Activated CD4-positive, alpha-beta T cell treated with anti-CD3 and anti-CD28 coated beads, Interleukin-2, amount 10 ng/mL, durations not matched to agents 7 days and 5 days (primary cell): ENCODE measurements at regions not wholly inside any gene's neighbourhood (a gene's known extent, or its start where the extent isn't known, plus 50 kb on each side); places are given as distances from the start of the nearest gene placed in this dataset.

Experiments
- CTCF ChIA-PET: fragments of 350-600 bp; sonication (Branson Sonifier 250); formaldehyde crosslinking; loops from one replicate; lab custom pipeline; 2021; ENCODE audit warnings: antibody characterized with exemption; lab: Charles Lee
- POLR2A ChIA-PET: fragments of 350-600 bp; sonication (Branson Sonifier 250); formaldehyde crosslinking; loops from one replicate; lab custom pipeline; 2021; ENCODE audit warnings: antibody characterized with exemption; lab: Charles Lee
- DNase-seq: peaks from one replicate; pipeline ENCODE4 v3.0.0-alpha.2; 2020
- H3K27ac Mint-ChIP-seq: one replicate; pipeline ENCODE4 v1.8.0; 2021; ENCODE audit warnings: mild to moderate bottlenecking, moderate library complexity, mixed read lengths
- H3K27me3 Mint-ChIP-seq: one replicate; pipeline ENCODE4 v1.8.0; 2021; ENCODE audit warnings: mixed read lengths
- H3K36me3 Mint-ChIP-seq: one replicate; pipeline ENCODE4 v1.8.0; 2021; ENCODE audit warnings: low read depth, mixed read lengths
- H3K4me1 Mint-ChIP-seq: one replicate; pipeline ENCODE4 v1.8.0; 2021; ENCODE audit warnings: mixed read lengths
- H3K4me3 Mint-ChIP-seq: one replicate; pipeline ENCODE4 v1.8.0; 2021; ENCODE audit warnings: mild to moderate bottlenecking, moderate library complexity, mixed read lengths
- H3K9me3 Mint-ChIP-seq: one replicate; pipeline ENCODE4 v1.8.0; 2021; ENCODE audit warnings: mixed read lengths

GRCh38 chr6:128642132-128642531 is 121.7 kb upstream of the PTPRK start:
- ChIA-PET POLR2A (no interaction called here), CTCF (interaction anchor here (1.1 kb wide), 1 partner anchor 11 kb away, joined by 3 read pairs; no protein-coding TSS in a partner anchor)
- Mint-ChIP-seq H3K4me3 (no peak overlapping the region), H3K27me3 (no peaks in the 10 kb centered on the region), H3K4me1 (no peaks in the 10 kb centered on the region), H3K27ac (no peak overlapping the region), H3K36me3 (no peaks in the 10 kb centered on the region), H3K9me3 (no peaks in the 10 kb centered on the region)
- DNase-seq, result no peak

DNA sequence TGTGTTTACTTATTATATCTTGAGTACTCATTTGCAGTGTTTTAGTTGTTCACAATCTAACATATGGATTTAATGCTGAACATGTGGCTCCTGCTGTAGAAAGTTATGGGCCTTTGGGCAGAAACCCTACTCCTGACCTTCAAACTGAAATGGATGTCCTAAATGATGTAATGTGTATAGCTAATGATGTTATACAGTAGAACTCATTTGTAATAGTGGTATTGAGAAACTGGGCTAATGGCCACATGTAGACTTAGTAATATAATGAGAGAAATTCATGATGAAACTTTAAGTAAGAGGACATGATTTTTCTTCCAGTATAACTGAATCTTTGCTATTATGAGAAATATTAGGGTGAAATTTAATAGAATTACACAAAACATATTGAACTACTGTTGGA is 121.3 kb upstream of the PTPRK start:
- POLR2A ChIA-PET, result no interaction called here
- no peak for DNase-seq
- no peaks in the 10 kb centered on the region for H3K4me1 Mint-ChIP-seq
- H3K4me3 Mint-ChIP-seq, result no peak overlapping the region
- H3K36me3 Mint-ChIP-seq, result no peaks in the 10 kb centered on the region
- no peak overlapping the region for H3K27ac Mint-ChIP-seq
- H3K9me3 Mint-ChIP-seq, result no peaks in the 10 kb centered on the region
- no peaks in the 10 kb centered on the region for H3K27me3 Mint-ChIP-seq
- CTCF ChIA-PET, result no interaction called here

DNA sequence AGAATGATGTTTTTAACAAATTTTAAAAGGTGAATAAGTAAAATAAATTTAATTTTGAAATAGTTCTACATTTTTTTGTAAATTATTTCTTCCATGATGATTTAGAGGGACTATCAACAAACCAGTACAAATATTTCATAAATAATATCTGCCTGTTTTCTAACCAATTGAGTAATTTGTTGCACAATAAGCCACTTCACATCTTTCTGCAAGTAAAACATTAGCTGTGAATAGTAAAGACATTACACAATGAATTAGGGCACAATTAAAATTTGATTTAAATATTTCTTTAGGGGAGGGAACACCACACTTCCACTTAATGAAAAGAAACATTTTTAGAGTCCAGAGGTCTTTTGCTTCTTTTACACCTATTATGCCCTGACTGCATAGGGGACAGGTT is 118.4 kb upstream of the PTPRK start:
- no peak overlapping the region for H3K4me3 Mint-ChIP-seq
- H3K27ac Mint-ChIP-seq, result no peak overlapping the region
- peaks cover 2% of the 10 kb centered on the region for H3K27me3 Mint-ChIP-seq
- CTCF ChIA-PET, result no interaction called here
- DNase-seq, result no peak
- H3K4me1 Mint-ChIP-seq, result no peaks in the 10 kb centered on the region
- no peaks in the 10 kb centered on the region for H3K9me3 Mint-ChIP-seq
- H3K36me3 Mint-ChIP-seq, result no peaks in the 10 kb centered on the region
- POLR2A ChIA-PET, result no interaction called here

DNA sequence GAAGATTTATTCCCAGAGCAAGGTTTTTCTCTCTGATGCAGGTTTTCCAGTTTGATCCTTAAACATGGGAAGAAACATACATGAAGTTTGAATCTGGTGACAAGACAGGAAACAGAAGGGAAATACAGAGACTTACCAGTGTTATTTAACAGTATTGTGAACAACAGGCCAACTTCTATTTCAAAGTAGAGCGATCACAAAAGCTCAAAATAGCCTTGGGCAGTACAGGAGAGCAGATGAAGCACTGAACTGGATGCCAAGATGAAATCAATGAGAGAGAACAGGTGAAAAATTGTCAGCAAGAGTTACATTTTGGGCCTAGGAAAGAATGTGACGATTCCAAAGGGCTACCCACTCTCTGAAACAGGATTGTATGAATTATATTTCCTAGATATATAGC is 114.8 kb upstream of the PTPRK start:
- Mint-ChIP-seq H3K4me1 (no peaks in the 10 kb centered on the region), H3K27ac (no peak overlapping the region), H3K36me3 (no peaks in the 10 kb centered on the region), H3K4me3 (no peak overlapping the region), H3K9me3 (no peaks in the 10 kb centered on the region), H3K27me3 (peaks cover 2% of the 10 kb centered on the region)
- no peak for DNase-seq
- CTCF ChIA-PET, result no interaction called here
- POLR2A ChIA-PET, result no interaction called here

DNA sequence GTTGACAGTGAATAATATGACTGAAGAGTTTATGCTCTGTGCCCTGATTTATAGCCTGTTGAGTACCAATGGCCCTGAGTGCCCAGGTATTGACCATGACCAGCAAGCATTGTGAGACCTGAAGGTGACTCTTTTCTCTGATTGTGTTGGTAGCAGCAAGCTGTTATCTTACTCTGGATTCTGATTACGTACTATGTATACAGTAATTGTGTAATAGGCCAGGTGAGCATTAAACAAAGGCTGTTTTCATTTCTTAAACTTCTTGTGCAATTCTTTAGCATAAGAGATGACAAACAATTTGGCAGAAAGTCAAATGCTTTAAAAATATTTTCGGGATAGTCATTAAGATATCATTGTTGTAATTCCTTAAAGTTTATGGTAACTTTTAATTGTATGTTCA is 111.7 kb upstream of the PTPRK start:
- Mint-ChIP-seq H3K4me3 (no peak overlapping the region), H3K27me3 (peaks cover 2% of the 10 kb centered on the region), H3K36me3 (no peaks in the 10 kb centered on the region), H3K27ac (no peak overlapping the region), H3K9me3 (no peaks in the 10 kb centered on the region), H3K4me1 (no peaks in the 10 kb centered on the region)
- ChIA-PET CTCF (no interaction called here), POLR2A (no interaction called here)
- no peak for DNase-seq

DNA sequence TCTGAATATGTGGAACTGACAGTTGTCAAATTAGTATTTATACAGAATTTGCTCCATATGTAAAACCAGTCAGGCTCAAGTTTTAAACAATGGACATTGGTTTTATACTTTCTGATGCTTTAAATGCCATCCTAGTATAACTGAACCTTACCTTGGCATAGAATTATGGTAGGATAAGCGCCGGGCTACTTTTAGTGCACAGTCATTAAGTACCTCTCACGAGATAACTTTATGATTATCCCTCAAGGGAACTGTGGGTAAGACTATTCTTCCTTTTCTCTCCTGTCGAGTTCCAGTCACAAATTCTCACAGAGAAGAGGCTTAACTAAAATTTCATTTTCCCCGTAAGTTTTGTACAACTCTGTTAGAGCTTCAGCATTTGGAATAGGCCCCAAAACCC is 110.6 kb upstream of the PTPRK start:
- Mint-ChIP-seq H3K27ac (no peak overlapping the region), H3K36me3 (no peaks in the 10 kb centered on the region), H3K27me3 (peaks cover 2% of the 10 kb centered on the region), H3K4me3 (no peak overlapping the region), H3K4me1 (no peaks in the 10 kb centered on the region), H3K9me3 (no peaks in the 10 kb centered on the region)
- no peak for DNase-seq
- CTCF ChIA-PET, result no interaction called here
- POLR2A ChIA-PET, result no interaction called here

DNA sequence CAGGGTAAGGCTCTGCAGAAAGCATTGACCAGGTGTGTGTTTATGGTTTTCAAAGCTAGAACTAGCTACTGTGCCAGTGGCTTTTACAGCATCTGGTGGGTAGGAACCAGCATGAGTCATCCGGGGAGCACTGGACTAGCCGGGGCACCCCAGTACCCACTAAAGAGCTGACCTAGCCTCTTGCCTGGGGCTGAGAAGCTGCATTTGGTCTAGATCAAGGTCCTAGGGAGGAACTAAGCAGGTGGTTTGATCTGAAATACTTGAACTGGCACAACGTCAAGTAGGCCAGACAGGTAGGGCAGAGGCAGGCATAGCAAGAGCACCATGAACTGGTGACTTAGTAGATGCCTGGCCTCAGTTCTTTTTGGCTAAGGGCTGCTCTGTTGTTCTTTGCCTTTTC is 109.8 kb upstream of the PTPRK start:
- no peak for DNase-seq
- no peaks in the 10 kb centered on the region for H3K36me3 Mint-ChIP-seq
- no peak overlapping the region for H3K27ac Mint-ChIP-seq
- H3K4me3 Mint-ChIP-seq, result no peak overlapping the region
- POLR2A ChIA-PET, result interaction anchor here (0.6 kb wide), 1 partner anchor 11 kb away, joined by 3 read pairs; no protein-coding TSS in a partner anchor
- CTCF ChIA-PET, result interaction anchor here (0.5 to 1.1 kb wide), 3 partner anchors 24 to 787 kb away, joined by 3 read pairs; no protein-coding TSS in a partner anchor
- H3K27me3 Mint-ChIP-seq, result no peaks in the 10 kb centered on the region
- H3K9me3 Mint-ChIP-seq, result no peaks in the 10 kb centered on the region
- no peaks in the 10 kb centered on the region for H3K4me1 Mint-ChIP-seq

DNA sequence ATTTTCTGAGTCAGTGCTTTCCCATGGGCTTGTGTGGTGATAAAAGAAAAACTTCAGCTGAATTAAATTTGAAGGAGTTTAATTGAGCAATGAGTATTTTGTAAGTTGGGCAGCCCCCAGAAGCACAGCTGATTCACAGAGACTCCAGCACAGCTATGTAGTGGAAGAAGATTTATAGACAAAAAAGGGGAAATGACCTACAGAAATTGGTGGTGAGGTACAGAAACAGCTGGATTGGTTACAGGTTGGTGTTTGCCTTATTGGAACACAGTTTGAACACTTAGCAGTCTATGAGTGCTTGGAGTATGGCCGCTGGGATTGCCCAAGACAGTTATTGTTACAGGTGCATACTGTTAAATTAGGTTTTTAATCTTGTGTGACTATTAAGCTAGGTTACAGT is 96.9 kb upstream of the PTPRK start:
- Mint-ChIP-seq H3K4me1 (no peaks in the 10 kb centered on the region), H3K9me3 (peaks cover 7% of the 10 kb centered on the region), H3K4me3 (no peak overlapping the region), H3K36me3 (no peaks in the 10 kb centered on the region), H3K27me3 (no peaks in the 10 kb centered on the region), H3K27ac (no peak overlapping the region)
- no peak for DNase-seq
- ChIA-PET CTCF (interaction anchor here (0.6 kb wide), 1 partner anchor 140 kb away, joined by 3 read pairs; no protein-coding TSS in a partner anchor), POLR2A (no interaction called here)

GRCh38 chr6:128616342-128616741 is 95.9 kb upstream of the PTPRK start:
- peaks cover 7% of the 10 kb centered on the region for H3K9me3 Mint-ChIP-seq
- no peak for DNase-seq
- no peaks in the 10 kb centered on the region for H3K36me3 Mint-ChIP-seq
- POLR2A ChIA-PET, result no interaction called here
- no peak overlapping the region for H3K27ac Mint-ChIP-seq
- H3K27me3 Mint-ChIP-seq, result no peaks in the 10 kb centered on the region
- CTCF ChIA-PET, result no interaction called here
- H3K4me3 Mint-ChIP-seq, result no peak overlapping the region
- no peaks in the 10 kb centered on the region for H3K4me1 Mint-ChIP-seq

DNA sequence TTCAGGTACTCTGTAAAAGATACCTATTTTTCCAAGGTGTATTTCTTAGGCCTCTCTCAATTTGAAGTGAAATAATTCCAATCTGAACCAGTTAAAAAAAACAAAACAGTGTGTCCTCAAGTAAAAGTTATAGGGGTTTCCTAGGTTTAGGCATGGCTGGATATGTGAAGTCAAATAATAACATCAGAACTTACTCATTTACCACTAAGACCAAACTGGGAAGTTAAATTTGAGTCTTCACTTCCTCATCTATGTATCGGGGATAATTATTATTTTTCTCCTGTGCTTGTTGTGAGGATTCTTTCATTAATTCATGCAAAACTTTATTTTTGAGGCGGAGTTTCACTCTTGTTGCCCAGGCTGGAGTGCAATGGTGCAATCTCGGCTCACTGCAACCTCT is 86.2 kb upstream of the PTPRK start:
- POLR2A ChIA-PET, result no interaction called here

DNA sequence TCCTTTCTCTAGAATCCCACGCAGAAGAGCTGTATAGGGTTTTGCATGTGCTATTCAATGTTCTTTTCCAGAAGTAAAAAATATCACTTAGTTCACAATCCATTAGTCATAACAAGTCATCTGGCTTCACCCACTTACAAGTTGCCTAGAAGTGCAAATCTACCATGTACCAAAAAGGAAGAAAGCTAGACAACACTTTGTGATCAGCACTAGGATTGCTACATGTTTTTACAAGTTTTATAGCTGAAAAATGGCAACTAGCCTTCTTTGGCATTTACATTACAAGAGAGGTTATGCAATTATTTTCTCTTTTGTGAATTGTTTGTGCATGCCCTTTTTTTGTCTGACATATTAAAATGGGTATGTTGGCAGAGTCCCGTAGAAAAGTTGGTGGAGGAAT is 85.6 kb upstream of the PTPRK start:
- DNase-seq, result no peak
- ChIA-PET POLR2A (no interaction called here), CTCF (interaction anchor here (0.9 kb wide), 1 partner anchor 24 kb away, joined by 3 read pairs; no protein-coding TSS in a partner anchor)
- no peak overlapping the region for H3K4me3 Mint-ChIP-seq
- no peaks in the 10 kb centered on the region for H3K36me3 Mint-ChIP-seq
- H3K27me3 Mint-ChIP-seq, result no peaks in the 10 kb centered on the region
- H3K9me3 Mint-ChIP-seq, result no peaks in the 10 kb centered on the region
- no peak overlapping the region for H3K27ac Mint-ChIP-seq
- no peaks in the 10 kb centered on the region for H3K4me1 Mint-ChIP-seq

More for the DNA sequence above, 86.2 kb upstream of the PTPRK start:
- H3K36me3 Mint-ChIP-seq, result no peaks in the 10 kb centered on the region
- no peaks in the 10 kb centered on the region for H3K27me3 Mint-ChIP-seq
- CTCF ChIA-PET, result no interaction called here
- no peak for DNase-seq
- no peaks in the 10 kb centered on the region for H3K9me3 Mint-ChIP-seq
- no peak overlapping the region for H3K4me3 Mint-ChIP-seq
- H3K27ac Mint-ChIP-seq, result no peak overlapping the region
- no peaks in the 10 kb centered on the region for H3K4me1 Mint-ChIP-seq

- H3K27me3 Mint-ChIP-seq, result peaks cover 7% of the 10 kb centered on the region
- CTCF ChIA-PET, result interaction anchor here (0.7 kb wide), 1 partner anchor 108 kb away, joined by 3 read pairs; no protein-coding TSS in a partner anchor
- no peak overlapping the region for H3K27ac Mint-ChIP-seq
- H3K4me3 Mint-ChIP-seq, result no peak overlapping the region
- POLR2A ChIA-PET, result no interaction called here
- peaks cover 3% of the 10 kb centered on the region for H3K9me3 Mint-ChIP-seq
- DNase-seq, result no peak
- no peaks in the 10 kb centered on the region for H3K36me3 Mint-ChIP-seq
- peaks cover 9% of the 10 kb centered on the region for H3K4me1 Mint-ChIP-seq
Measured at GRCh38 chr6:128601060-128601459, 80.7 kb upstream of the PTPRK start.

DNA sequence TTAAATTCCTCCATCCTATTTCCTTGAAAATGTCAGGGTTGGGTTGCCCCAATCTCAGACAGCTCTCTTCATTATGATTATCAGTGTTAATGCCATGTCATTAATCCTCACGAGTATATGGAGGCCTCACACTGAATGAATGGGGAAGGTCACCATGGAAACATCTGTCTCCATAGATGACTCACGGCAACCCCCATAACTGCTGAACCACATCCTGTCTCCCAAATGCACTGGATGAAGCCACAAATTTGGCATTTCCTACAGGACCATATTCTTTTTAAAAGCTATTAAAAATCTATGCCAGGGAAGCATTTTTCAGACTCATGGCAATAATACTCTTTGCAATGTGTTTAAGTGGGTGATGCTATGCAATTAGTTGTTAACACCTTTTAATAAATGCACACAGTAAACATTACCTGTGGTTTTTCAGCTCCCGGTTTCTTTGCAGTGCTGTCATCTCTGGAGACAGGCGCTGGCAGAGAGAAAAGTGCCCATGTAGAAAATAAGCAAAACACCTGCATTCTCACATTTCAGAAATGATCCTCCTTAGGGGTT is 80.1 kb upstream of the PTPRK start:
- H3K27ac Mint-ChIP-seq, result no peak overlapping the region
- ChIA-PET CTCF (interaction anchor here (0.7 kb wide), 1 partner anchor 107 kb away, joined by 3 read pairs; no protein-coding TSS in a partner anchor), POLR2A (no interaction called here)
- peaks cover 3% of the 10 kb centered on the region for H3K9me3 Mint-ChIP-seq
- DNase-seq, result no peak
- H3K27me3 Mint-ChIP-seq, result peaks cover 7% of the 10 kb centered on the region
- no peak overlapping the region for H3K4me3 Mint-ChIP-seq
- H3K4me1 Mint-ChIP-seq, result peaks cover 9% of the 10 kb centered on the region
- H3K36me3 Mint-ChIP-seq, result no peaks in the 10 kb centered on the region

GRCh38 chr6:128599036-128599435 is 78.6 kb upstream of the PTPRK start:
- Mint-ChIP-seq H3K4me3 (no peak overlapping the region), H3K36me3 (no peaks in the 10 kb centered on the region), H3K27ac (no peak overlapping the region), H3K27me3 (peaks cover 7% of the 10 kb centered on the region), H3K9me3 (peaks cover 3% of the 10 kb centered on the region), H3K4me1 (peaks cover 9% of the 10 kb centered on the region)
- ChIA-PET POLR2A (no interaction called here), CTCF (no interaction called here)
- no peak for DNase-seq
